DND-41 (cell line): ENCODE measurements at regions not wholly inside any gene's neighbourhood (a gene's known extent, or its start where the extent isn't known, plus 50 kb on each side); places are given as distances from the start of the nearest gene placed in this dataset.

Source experiments
- CTCF ChIP-seq: IDR thresholded peaks from 2 replicates; pipeline ENCODE4 v1.5.1; 2012; ENCODE audit warnings: borderline replicate concordance, low read length, moderate library complexity, mild to moderate bottlenecking; ENCODE audit not compliant: poor library complexity, severe bottlenecking; ENCODE audit errors: extremely low read depth
- EZH2 ChIP-seq: IDR thresholded peaks from 3 replicates; pipeline ENCODE4 v1.6.1; 2012; ENCODE audit warnings: borderline replicate concordance, low read depth, mild to moderate bottlenecking, moderate library complexity, low read length, inconsistent platforms; ENCODE audit not compliant: severe bottlenecking

DNA sequence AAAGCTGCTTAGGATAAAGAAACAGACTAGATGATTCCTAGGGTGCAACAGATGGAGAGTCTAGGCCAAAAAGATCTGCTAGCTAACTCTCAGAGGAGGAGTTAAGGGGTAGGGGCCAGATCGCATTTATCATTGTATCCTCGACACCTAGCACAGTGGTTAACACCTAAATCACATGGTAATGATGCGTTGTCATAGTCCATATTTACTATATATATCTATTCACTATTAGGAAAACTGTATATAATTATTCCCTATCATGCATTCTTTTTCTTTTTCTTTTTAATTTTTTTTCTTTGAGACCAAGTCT, 92.8 kb upstream of the SLC44A1 start:
- TF ChIP-seq CTCF (no peak), EZH2 (no peak)
